IMR-90 (cell line): ENCODE measurements at regions not wholly inside any gene's neighbourhood (a gene's known extent, or its start where the extent isn't known, plus 50 kb on each side); places are given as distances from the start of the nearest gene placed in this dataset.

Source experiments
- ATAC-seq: fragments of 200-7000 bp; cut with Tn5 transposase; 2 replicates; pipeline ENCODE4 v1.9.1; 2020; ENCODE audit warnings: low read depth, mild to moderate bottlenecking, moderate library complexity
- BruUV-seq: library from RNA; stranded (reverse); fragments of 400-500 nt; replicated peaks from 2 replicates; lab custom pipeline; 2021; lab: Mats Ljungman, UMichigan
- CTCF ChIA-PET: fragments of 300-600 bp; formaldehyde crosslinking; extraction: SDS; loops from one replicate; lab custom pipeline; 2021; ENCODE audit warnings: antibody characterized with exemption; lab: Yijun Ruan, JAX
- POLR2A ChIA-PET: fragments of 300-600 bp; sonication (Branson Sonifier 250); formaldehyde crosslinking; loops from one replicate; lab custom pipeline; 2022; ENCODE audit warnings: antibody characterized with exemption; ENCODE audit not compliant: unreplicated experiment; lab: Charles Lee
- DNase-seq: peaks from one replicate; pipeline ENCODE4 v3.0.0; 2013
- H2AFZ ChIP-seq: replicated peaks from 2 replicates; pipeline ENCODE3; 2013; ENCODE audit warnings: low read length, mild to moderate bottlenecking; ENCODE audit not compliant: poor library complexity
- H2AK5ac ChIP-seq: 2 replicates; pipeline ENCODE4 v1.6.1; 2013; ENCODE audit warnings: low read depth, low read length, inconsistent platforms
- H2AK9ac ChIP-seq: replicated peaks from 2 replicates; pipeline ENCODE3; 2013; ENCODE audit warnings: mild to moderate bottlenecking, low read depth, low read length, moderate library complexity; ENCODE audit not compliant: poor library complexity
- H2BK120ac ChIP-seq: 2 replicates; pipeline ENCODE4 v1.6.1; 2013; ENCODE audit warnings: low read depth, low read length, inconsistent platforms
- H2BK15ac ChIP-seq: 3 replicates; pipeline ENCODE4 v1.6.1; 2013; ENCODE audit warnings: low read depth, low read length, inconsistent platforms
- H2BK20ac ChIP-seq: 2 replicates; pipeline ENCODE4 v1.6.1; 2013; ENCODE audit warnings: low read depth, mild to moderate bottlenecking, inconsistent platforms, low read length, moderate library complexity
- H2BK5ac ChIP-seq: 2 replicates; pipeline ENCODE4 v1.6.1; 2013; ENCODE audit warnings: mild to moderate bottlenecking, low read depth, low read length, inconsistent platforms; ENCODE audit not compliant: poor library complexity, severe bottlenecking
- H3K14ac ChIP-seq: replicated peaks from 2 replicates; pipeline ENCODE4 v1.6.1; 2013; ENCODE audit warnings: low read depth, low read length, inconsistent platforms
- H3K18ac ChIP-seq: 2 replicates; pipeline ENCODE4 v1.6.1; 2013; ENCODE audit warnings: low read depth, low read length, control low read depth
- H3K23ac ChIP-seq: 2 replicates; pipeline ENCODE4 v1.6.1; 2013; ENCODE audit warnings: low read depth, low read length, inconsistent platforms
- H3K27ac ChIP-seq: 2 replicates; pipeline ENCODE4 v1.5.1; 2013; ENCODE audit warnings: mild to moderate bottlenecking, control low read depth, low read length; ENCODE audit not compliant: insufficient read depth
- H3K27me3 ChIP-seq: 2 replicates; pipeline ENCODE4 v1.6.1; 2013; ENCODE audit warnings: low read length; ENCODE audit not compliant: control insufficient read depth, insufficient read depth
- H3K36me3 ChIP-seq: 2 replicates; pipeline ENCODE4 v1.6.1; 2013; ENCODE audit warnings: low read length, mixed read lengths; ENCODE audit not compliant: control insufficient read depth, insufficient read depth
- H3K4ac ChIP-seq: 2 replicates; pipeline ENCODE4 v1.6.1; 2013; ENCODE audit warnings: low read depth, low read length, inconsistent platforms
- H3K4me1 ChIP-seq: 2 replicates; pipeline ENCODE4 v1.6.1; 2013; ENCODE audit warnings: low read length, mixed read lengths; ENCODE audit not compliant: control insufficient read depth, insufficient read depth
- H3K4me2 ChIP-seq: 2 replicates; pipeline ENCODE4 v1.6.1; 2013; ENCODE audit warnings: low read depth, mild to moderate bottlenecking, control low read depth, low read length, moderate library complexity
- H3K4me3 ChIP-seq: 2 replicates; pipeline ENCODE4 v1.5.1; 2013; ENCODE audit warnings: low read depth, mild to moderate bottlenecking, control low read depth, low read length, moderate library complexity; ENCODE audit not compliant: insufficient read depth
- H3K56ac ChIP-seq: 2 replicates; pipeline ENCODE4 v1.6.1; 2013; ENCODE audit warnings: low read length, inconsistent platforms; ENCODE audit not compliant: insufficient read depth; ENCODE audit errors: extremely low read depth
- H3K79me1 ChIP-seq, 2 experiments: 2 replicates each; pipeline ENCODE4 v1.6.1; 2013; ENCODE audit warnings: low read length in 2 of 2, inconsistent platforms in 1 of 2, low read depth in 1 of 2
- H3K9ac ChIP-seq: 2 replicates; pipeline ENCODE4 v1.6.1; 2013; ENCODE audit warnings: low read depth, low read length, control low read depth
- H3K9me1 ChIP-seq: 2 replicates; pipeline ENCODE4 v1.6.1; 2013; ENCODE audit warnings: low read length, inconsistent platforms; ENCODE audit not compliant: insufficient read depth
- H3K9me3 ChIP-seq: 2 replicates; pipeline ENCODE4 v1.6.1; 2013; ENCODE audit warnings: low read length; ENCODE audit not compliant: control insufficient read depth, insufficient read depth
- H4K20me1 ChIP-seq: 2 replicates; pipeline ENCODE4 v1.6.1; 2013; ENCODE audit warnings: low read length, inconsistent platforms; ENCODE audit not compliant: insufficient read depth
- H4K5ac ChIP-seq: 2 replicates; pipeline ENCODE4 v1.6.1; 2013; ENCODE audit warnings: mild to moderate bottlenecking, low read depth, low read length, control low read depth
- H4K8ac ChIP-seq, 2 experiments: 2 replicates each; pipeline ENCODE4 v1.6.1; 2013; ENCODE audit warnings: low read depth in 2 of 2, low read length in 2 of 2, control low read depth in 1 of 2, inconsistent platforms in 1 of 2
- H4K91ac ChIP-seq: 2 replicates; pipeline ENCODE4 v1.6.1; 2013; ENCODE audit warnings: low read depth, low read length, inconsistent platforms; ENCODE audit not compliant: insufficient read depth
- BHLHE40 ChIP-seq: fragments of 150-350 bp; IDR thresholded peaks from 2 replicates; pipeline ENCODE4 v1.6.1; 2016; ENCODE audit warnings: mild to moderate bottlenecking, low read depth, low read length
- CEBPB ChIP-seq: IDR thresholded peaks from 2 replicates; pipeline ENCODE4 v1.6.1; 2012; ENCODE audit warnings: low read depth, low read length, improper control_type of control experiment
- CHD1 ChIP-seq: IDR thresholded peaks from 2 replicates; pipeline ENCODE4 v1.6.1; 2012; ENCODE audit warnings: low read depth, low read length, improper control_type of control experiment
- FOS ChIP-seq: fragments of 150-350 bp; IDR thresholded peaks from 2 replicates; pipeline ENCODE4 v1.6.1; 2016; ENCODE audit warnings: low read depth, low read length
- MAFK ChIP-seq: IDR thresholded peaks from 2 replicates; pipeline ENCODE4 v1.6.1; 2012; ENCODE audit warnings: low read depth, low read length, improper control_type of control experiment
- MAZ ChIP-seq: IDR thresholded peaks from 2 replicates; pipeline ENCODE4 v1.6.1; 2012; ENCODE audit warnings: low read depth, mild to moderate bottlenecking, low read length, improper control_type of control experiment, moderate library complexity, borderline replicate concordance
- MXI1 ChIP-seq: IDR thresholded peaks from 2 replicates; pipeline ENCODE4 v1.6.1; 2012; ENCODE audit warnings: low read depth, mild to moderate bottlenecking, low read length, moderate library complexity, borderline replicate concordance
- NFE2L2 ChIP-seq: fragments of 150-350 bp; IDR thresholded peaks from 2 replicates; pipeline ENCODE4 v1.6.1; 2016; ENCODE audit warnings: low read depth, mild to moderate bottlenecking, low read length
- POLR2A ChIP-seq: IDR thresholded peaks from 2 replicates; pipeline ENCODE4 v1.6.1; 2012; ENCODE audit warnings: mild to moderate bottlenecking, low read depth, low read length
- RFX5 ChIP-seq: IDR thresholded peaks from 2 replicates; pipeline ENCODE4 v1.8.0; 2012; ENCODE audit warnings: low read depth, mild to moderate bottlenecking, low read length, moderate library complexity
- SMC3 ChIP-seq: fragments of 150-350 bp; IDR thresholded peaks from 2 replicates; pipeline ENCODE4 v1.6.1; 2016; ENCODE audit warnings: low read depth, mild to moderate bottlenecking, antibody characterized with exemption, low read length, moderate library complexity
- WGBS, 2 experiments: methylation state at CpG; one replicate each; pipeline versions ENCODE4 v1.1.5 to v1.1.7; 2013; ENCODE audit warnings: missing lambda C conversion rate in 2 of 2; ENCODE audit not compliant: insufficient read length in 1 of 2; ENCODE audit errors: extremely low coverage in 2 of 2; 5-methylcytosine and 5-hydroxymethylcytosine counted together
- dilution Hi-C: fragments of 300-500 bp; cut with HindIII; formaldehyde crosslinking; loops from one replicate; pipeline ENCODE4 v1.14.3; 2018; ENCODE audit warnings: low sequenced_read_pairs; ENCODE audit not compliant: unreplicated experiment
- in situ Hi-C: fragments of 300-500 bp; cut with MboI; formaldehyde crosslinking; loops from 3 replicates; pipeline ENCODE4 v1.14.3; 2019; ENCODE audit warnings: low sequenced_read_pairs, inconsistent platforms, mixed read lengths
- intact Hi-C: fragments of 100-400 bp; cut with micrococcal nuclease; formaldehyde crosslinking; loops from 2 replicates; pipeline ENCODE4 v1.10.0; 2022
- TF ChIP-seq, protein P1 (sequence below): fragments of 150-350 bp; IDR thresholded peaks from 2 replicates; pipeline ENCODE4 v1.6.1; 2016; ENCODE audit warnings: low read depth, mild to moderate bottlenecking, low read length, moderate library complexity, borderline replicate concordance
- TF ChIP-seq, protein P2 (sequence below): fragments of 150-350 bp; IDR thresholded peaks from 2 replicates; pipeline ENCODE4 v1.6.1; 2017; ENCODE audit warnings: mild to moderate bottlenecking, antibody characterized with exemption, low read length, low read depth
- TF ChIP-seq, protein P3 (sequence below): conservative IDR thresholded peaks from 2 replicates; pipeline ENCODE4 v1.5.1; 2012; ENCODE audit warnings: mild to moderate bottlenecking, low read depth, low read length, improper control_type of control experiment

DNA sequence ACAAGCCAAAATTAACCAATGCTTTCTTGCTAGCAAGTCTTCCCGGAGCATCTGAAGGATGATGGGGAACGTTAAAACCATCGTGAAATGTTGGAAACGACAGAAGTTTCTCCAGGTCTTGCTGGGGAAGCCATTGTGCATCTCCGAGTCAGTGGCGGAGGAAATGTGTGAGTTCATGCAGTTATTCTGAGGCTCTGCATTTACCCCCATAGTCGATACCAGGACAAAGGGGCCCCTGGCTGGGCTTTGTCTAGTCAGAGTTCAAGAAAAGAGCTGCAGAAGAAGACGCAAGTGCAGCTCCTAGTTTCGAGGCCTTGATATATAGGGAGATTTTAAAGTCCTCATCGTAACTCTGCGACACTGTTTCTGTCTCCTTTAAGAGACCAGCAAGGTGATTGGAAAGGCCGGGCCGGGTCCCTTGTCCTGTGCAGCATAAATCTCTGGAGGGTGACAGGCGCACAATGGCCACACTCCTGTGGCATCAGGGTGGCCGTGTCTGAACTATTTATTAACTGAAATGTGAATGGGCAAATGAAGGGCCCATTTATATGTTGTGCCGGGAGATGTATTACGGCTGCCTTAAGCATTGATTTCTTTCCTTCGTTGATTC is 172.0 kb downstream of the TEX29 start:
- Histone ChIP-seq H3K79me1 (no peaks in the 10 kb centered on the region), H2BK20ac (no peak overlapping the region), H3K23ac (no peak overlapping the region), H3K9ac (no peak overlapping the region), H3K4me2 (no peak overlapping the region), H2AK9ac (no peak overlapping the region), H3K4me3 (no peak overlapping the region), H3K36me3 (no peaks in the 10 kb centered on the region), H4K91ac (no peak overlapping the region), H3K27me3 (no peaks in the 10 kb centered on the region), H2AFZ (no peak overlapping the region), H3K18ac (no peak overlapping the region), H3K4ac (no peak overlapping the region), H2BK5ac (no peak overlapping the region), H3K56ac (no peak overlapping the region), H2BK120ac (no peak overlapping the region), H3K27ac (no peak overlapping the region), H3K9me1 (no peaks in the 10 kb centered on the region), H4K5ac (no peak overlapping the region), H2BK15ac (no peak overlapping the region), H2AK5ac (no peak overlapping the region), H3K9me3 (peaks cover 29% of the 10 kb centered on the region), H3K4me1 (no peaks in the 10 kb centered on the region), H3K14ac (no peak overlapping the region), H4K20me1 (no peaks in the 10 kb centered on the region), H4K8ac (no peak overlapping the region)
- TF ChIP-seq CHD1 (no peak), SMC3 (no peak), MAZ (no peak), BHLHE40 (no peak), RFX5 (no peak), POLR2A (no peak), MAFK (no peak), MXI1 (no peak), CEBPB (no peak), FOS (no peak), NFE2L2 (no peak)
- TF ChIP-seq, protein P1, sequence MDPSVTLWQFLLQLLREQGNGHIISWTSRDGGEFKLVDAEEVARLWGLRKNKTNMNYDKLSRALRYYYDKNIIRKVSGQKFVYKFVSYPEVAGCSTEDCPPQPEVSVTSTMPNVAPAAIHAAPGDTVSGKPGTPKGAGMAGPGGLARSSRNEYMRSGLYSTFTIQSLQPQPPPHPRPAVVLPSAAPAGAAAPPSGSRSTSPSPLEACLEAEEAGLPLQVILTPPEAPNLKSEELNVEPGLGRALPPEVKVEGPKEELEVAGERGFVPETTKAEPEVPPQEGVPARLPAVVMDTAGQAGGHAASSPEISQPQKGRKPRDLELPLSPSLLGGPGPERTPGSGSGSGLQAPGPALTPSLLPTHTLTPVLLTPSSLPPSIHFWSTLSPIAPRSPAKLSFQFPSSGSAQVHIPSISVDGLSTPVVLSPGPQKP = no peak
- TF ChIP-seq, protein P2, sequence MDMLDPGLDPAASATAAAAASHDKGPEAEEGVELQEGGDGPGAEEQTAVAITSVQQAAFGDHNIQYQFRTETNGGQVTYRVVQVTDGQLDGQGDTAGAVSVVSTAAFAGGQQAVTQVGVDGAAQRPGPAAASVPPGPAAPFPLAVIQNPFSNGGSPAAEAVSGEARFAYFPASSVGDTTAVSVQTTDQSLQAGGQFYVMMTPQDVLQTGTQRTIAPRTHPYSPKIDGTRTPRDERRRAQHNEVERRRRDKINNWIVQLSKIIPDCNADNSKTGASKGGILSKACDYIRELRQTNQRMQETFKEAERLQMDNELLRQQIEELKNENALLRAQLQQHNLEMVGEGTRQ = no peak
- TF ChIP-seq, protein P3, sequence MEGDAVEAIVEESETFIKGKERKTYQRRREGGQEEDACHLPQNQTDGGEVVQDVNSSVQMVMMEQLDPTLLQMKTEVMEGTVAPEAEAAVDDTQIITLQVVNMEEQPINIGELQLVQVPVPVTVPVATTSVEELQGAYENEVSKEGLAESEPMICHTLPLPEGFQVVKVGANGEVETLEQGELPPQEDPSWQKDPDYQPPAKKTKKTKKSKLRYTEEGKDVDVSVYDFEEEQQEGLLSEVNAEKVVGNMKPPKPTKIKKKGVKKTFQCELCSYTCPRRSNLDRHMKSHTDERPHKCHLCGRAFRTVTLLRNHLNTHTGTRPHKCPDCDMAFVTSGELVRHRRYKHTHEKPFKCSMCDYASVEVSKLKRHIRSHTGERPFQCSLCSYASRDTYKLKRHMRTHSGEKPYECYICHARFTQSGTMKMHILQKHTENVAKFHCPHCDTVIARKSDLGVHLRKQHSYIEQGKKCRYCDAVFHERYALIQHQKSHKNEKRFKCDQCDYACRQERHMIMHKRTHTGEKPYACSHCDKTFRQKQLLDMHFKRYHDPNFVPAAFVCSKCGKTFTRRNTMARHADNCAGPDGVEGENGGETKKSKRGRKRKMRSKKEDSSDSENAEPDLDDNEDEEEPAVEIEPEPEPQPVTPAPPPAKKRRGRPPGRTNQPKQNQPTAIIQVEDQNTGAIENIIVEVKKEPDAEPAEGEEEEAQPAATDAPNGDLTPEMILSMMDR = no peak
- intact Hi-C loops (no loop called here), in situ Hi-C loops (no loop called here), dilution Hi-C loops (no loop called here)
- WGBS, 2 experiments = 47% methylated on average over 4 of the region's 18 CpGs; no CpG with 5 or more reads in 1 of the 2 experiments
- CTCF ChIA-PET = interaction anchor here (1.0 kb wide), 1 partner anchor 18 kb away, joined by 3 read pairs; no protein-coding TSS in a partner anchor
- DNase-seq (no peak), ATAC-seq (no peak)
- POLR2A ChIA-PET = no interaction called here
- BruUV-seq = no TSS peak
